HG03159 (cell line): ENCODE measurements at regions not wholly inside any gene's neighbourhood (a gene's known extent, or its start where the extent isn't known, plus 50 kb on each side); places are given as distances from the start of the nearest gene placed in this dataset.

Experiments used
- ATAC-seq: cut with Tn5 transposase; IDR thresholded peaks from one replicate; pipeline ENCODE4 v1.9.1; 2021; ENCODE audit warnings: mild to moderate bottlenecking, moderate library complexity; ENCODE audit not compliant: unreplicated experiment

DNA sequence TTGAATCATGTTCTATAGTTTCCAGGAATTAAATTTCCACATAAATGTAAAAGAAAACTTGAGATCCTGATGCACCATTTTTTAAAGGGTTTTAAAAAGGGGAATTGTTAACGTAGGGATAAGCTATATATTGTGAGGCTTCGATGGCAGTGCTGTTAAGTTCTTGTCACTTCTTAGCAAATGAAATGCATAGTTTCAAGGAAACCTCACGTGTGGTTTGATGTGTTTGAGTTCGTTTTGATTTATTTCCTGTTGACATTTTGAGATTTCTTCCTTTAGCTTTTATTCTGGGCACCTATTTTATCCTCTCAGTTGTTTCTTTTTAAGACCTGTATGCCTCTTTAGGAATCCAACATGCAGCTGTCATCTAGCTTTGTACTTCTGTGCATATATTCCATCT lies 301.0 kb downstream of the DOCK8 start:
- no peak for ATAC-seq

DNA sequence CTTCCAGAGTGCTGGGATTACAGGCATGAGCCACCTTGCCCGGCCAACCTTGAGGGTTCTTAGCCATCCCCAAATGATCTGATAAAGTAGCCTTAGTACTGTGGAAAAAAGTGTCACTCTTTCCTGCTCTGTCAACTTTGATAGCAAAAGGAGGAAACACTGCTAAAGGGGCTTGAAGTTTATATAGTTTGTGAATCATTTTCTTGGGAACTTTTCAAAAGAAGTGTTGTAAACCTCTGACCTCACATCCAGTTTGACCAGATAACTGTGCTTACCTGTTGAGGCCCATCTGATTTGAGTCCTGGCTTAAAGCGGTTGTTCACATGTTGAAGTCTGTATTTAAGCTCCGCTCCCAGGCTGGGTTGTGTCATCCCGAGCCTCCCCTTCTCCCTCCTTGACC lies 303.3 kb downstream of the DOCK8 start:
- ATAC-seq: no peak

DNA sequence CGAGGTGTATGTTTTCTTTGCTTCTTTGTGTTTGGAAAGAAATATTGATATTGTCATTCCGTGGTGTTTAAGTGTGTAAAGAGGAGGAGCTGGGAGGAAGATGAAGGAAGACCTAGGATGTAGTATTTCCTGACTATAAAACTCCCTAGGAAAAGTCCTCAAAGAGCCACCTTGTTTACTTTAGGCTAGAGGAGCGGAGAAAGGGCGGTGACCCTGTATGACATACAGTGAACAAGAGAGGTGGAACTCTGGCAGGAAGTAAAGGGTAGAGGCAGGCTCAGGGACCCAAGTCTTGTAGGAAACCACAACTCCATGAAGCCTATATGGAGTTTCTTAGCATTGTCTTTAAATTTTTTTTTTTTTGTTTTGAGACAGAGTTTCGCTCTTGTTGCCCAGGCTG lies 303.9 kb downstream of the DOCK8 start:
- no peak for ATAC-seq

DNA sequence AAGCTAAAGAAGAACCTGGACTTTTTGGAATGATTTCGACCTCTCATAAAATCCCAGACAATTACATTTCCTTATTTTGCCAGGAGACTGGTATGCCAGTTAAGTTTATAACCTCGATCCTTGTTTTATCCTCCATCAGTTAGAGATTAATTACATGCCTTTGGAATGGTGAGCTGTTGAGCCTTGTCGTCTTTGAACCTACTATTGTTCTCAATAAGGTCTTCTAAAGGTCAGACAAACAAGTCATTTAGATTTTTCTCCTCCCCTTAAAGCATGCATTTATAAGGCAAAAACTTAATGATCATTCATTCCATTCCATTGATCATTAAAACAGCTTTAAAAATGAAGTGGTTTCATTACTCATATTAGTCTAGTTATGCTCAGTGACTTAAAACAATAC lies 304.9 kb downstream of the DOCK8 start:
- ATAC-seq: no peak

DNA sequence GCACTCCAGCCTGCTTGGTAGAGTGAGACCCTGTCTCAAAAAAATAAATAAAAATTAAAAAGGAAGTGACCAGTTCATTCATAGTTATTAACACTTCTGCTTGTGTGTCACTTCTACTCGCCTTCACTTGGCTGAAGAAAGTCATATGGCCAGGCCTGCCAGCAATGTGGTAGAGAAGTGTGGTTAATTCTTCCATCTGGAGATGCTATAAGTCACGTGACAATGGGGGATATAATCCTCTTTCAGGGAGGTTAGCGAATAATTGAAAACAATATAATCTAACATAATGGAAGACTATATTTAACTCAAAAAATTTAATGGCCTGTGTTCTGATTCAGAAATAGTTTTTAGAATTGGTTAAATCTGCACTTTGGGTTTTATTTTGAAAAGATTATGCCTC lies 305.6 kb downstream of the DOCK8 start:
- no peak for ATAC-seq

DNA sequence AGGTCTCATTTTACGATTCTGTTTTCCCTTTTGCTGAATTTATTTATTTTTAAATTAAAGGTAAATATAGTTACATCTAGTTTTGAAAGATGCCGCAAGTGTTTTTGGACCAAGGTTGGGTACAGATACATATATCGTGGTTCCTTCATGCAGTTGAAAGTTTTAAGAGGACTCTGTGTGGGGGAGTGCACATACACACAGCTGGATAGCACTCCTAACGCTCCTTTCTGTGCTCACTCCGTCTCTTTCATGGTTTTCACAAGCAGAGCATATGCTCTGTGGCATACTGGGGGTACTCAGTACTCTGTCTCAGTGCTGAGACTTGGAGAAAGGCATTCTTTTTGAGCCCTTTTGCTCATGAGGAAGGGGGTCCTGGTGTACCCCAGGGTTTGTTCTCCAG lies 307.5 kb downstream of the DOCK8 start:
- no peak for ATAC-seq

DNA sequence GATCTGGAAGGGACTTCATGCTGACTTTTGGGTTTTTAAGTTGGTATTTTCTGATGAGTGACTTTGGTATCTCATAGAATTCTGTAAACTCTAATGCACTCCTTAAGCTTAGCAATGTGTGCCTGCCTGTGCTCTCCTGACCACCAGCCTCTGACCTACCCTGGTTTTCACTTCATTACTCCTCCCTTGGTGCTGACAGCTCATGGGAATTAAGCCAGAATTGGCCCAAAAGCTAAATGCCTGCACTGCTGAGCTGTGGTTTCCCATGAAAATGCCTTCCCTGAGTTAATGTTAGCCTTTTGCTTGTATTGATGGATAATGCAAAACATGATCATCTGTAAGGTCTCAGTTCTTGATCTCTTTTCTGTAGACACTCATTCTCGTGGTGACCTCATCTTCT lies 308.0 kb downstream of the DOCK8 start:
- ATAC-seq: no peak

DNA sequence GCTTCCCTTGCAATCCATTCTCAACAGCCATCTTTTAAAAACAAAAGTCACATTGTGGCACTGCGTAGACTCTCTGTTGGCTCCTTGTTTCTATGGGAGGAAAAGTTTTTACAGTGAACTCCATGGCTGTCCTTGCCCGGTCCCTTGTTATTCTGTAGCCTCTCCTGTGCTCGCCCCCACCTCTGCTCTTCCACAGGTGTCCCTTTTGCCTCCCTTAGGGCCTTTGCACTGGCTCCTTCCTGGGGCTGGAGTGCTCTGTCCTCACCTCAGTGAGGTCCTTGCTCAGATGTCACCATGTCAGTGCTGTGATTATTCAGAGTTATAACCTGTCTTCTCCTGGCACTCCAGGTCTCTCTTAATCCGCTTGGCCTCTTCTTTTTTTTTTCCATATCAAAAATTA lies 308.8 kb downstream of the DOCK8 start:
- ATAC-seq: no peak

DNA sequence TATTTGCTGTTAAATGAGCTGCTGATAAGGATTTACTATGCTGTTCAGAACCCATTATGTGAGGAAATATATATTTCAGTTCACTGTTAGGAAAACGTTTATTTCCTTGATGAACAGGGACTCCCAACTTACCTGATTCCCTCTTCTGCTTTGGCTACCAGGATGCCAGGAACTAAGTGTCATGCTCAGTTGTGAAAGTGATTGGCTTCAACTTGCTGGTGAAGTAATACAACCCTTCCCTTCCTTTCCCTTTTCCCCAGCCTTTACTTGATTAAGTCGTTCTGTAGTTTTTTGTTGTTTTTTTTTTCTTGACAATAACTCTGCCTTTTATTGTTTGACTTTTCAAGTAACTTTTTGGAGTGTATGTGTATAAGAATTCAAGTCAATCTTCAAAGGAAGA lies 309.3 kb downstream of the DOCK8 start:
- ATAC-seq: no peak

DNA sequence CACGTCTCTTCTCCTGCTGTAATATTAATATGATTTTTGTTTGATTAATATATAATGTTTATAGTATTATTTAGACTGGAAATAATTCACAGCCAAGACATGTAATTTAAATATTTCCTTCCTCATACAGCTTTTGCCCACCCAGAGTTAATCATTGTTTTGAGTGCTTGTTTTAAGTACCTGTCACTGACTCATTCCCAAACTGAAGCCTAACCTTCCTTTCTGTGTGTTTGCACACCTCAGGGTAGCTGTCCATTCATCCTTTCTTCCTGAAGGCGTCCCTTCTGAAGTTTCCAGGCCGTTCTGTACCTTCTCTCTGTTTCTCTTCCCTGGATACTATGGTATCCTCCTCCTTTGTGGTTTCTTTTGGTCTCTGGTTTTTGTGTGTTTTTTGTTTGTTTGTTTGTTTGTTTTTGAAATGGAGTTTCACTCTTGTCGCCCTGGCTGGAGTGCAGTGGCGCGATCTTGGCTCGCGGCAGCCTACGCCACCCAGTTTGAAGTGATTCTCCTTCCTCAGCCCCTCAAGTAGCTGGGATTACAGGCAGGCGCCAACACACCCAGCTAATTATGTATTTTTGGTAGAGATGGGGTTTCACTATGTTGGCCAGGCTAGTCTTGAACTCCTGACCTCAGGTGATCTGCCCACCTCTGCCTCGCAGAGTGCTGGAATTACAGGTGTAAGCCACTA lies 312.4 kb downstream of the DOCK8 start:
- ATAC-seq: peak; percentile 81

DNA sequence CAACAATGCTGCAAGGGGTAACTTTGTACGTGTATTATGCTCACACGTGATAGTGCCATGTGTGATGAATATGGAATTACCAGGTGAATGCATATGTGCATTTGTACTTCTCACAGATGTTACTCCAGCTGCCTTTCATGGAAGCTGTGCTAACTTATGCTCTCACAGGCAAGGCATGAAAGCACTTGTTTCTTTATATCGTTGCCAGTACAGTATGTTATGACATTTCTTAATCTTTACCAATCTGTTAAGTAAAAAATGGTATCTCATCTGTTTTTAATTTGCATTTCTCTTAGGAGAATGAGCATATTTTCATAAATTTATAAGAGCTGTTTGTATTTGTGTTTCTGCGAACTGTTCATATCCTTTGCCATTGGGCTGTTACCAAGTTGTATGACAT lies 311.8 kb upstream of the DMRT1 start:
- ATAC-seq: no peak

DNA sequence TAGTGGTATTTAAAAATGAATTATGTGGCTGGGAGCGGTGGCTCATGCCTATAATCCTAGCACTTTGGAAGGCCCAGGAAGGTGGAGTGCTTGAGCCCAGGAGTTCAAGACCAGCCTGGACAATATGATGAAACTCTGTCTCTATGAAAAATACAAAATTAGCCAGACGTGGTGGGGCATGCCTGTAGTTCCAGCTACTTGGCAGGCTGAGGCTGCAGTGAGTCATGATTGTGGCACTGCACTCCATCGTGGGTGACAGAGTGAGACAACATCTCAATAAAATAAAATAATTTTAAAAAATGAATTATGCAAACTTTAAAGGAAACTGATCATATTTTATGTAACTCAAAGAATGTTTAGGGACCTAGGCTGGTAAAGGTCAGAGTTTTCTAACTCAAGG lies 310.8 kb upstream of the DMRT1 start:
- ATAC-seq: no peak

DNA sequence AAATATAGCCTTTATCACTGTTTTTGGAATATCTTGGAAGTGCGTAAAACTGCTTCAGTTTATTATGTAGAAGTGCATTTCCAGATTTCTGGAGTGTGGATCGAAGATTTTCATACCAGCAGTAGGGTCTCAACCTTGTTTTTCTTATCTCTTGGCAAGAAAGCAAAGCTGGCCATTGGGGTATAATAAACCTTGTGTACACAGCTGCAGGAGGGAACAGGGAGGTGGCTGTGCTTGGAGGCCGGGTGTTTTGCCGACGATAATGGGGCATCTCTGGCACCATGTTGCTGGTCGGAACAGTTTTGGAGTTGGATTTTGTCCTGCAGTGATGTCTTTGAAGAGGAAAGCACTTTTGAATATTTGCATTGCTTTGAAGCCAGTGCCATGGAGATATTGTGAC lies 308.8 kb upstream of the DMRT1 start:
- no peak for ATAC-seq

DNA sequence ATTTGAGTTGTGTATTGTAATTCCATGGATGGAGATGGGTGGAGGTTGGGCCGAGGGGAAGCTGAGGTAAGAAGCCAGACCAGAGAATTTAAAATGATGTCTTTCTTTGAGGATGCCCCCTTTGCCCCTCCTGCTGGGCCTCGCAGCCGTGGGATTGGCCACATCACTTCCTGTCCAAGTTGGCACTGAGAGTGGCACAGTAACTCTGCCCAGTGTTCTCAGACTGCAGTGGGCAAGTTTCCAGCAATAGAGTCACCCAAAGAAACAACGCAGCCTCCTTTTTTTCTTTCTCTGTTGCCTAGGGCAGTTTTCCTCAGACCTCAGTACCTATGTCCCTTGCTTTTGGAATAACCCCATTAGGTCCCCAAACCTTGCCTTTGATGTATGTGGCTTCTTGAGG lies 306.6 kb upstream of the DMRT1 start:
- ATAC-seq: no peak

DNA sequence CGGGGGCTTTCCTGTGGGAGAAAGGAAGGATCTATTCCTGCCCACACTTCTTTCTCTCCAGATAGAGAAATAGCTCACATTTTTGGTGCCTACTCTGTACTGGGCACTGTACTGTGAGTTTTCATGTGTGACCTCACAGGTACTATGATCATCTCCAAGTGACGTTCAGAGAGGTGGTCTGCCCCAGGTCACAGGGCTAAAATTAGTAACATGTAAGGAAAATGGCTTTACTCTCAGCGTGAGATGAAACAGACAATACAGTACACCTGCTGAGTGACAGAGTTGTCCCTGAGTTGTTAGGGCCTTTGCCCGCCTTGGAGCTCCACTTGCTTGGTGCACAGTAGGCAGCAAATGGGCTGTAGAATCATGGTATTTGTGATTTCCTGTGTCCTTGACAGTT lies 306.1 kb upstream of the DMRT1 start:
- ATAC-seq: no peak

DNA sequence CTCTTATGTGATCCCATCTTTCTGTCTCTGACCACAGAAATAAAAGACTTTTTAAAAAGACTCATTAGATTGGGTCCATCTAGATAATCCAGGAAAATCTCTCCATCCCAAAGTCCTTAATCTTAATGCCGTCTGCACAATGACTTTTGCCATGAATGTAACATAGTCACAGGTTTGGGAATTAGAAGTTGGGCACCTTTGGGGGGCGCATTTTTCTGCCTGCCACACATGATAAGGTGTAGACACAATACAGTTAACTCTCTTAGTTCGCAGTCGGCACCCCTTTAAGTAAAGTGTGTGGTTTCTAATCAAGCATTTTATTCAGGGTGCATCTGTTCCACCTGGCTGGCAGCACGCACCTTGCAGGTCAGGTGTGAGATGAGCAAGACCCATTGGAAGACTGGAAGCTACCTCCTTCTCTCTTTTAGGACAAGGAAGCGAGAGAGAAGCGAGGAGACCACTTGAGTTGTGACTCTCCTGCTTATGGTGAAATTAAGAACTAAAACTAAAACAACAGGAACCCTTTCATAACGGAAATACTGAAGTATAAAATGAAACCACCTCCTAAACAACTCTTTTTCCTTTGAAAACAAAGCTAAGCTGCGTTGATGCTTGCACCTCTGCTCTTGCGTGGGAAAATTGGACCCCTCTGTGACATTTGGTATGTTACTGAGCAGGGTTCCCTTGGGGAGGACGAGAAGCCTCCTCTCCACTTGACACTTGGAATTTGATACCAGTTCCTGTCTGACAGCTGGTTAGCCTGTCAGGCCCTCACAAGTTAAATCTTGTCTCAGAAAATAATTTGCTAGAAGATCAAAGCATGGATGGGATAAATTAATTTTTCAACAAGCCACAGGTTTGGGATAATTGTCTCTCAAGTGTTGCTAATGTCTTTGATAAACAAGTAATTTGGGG lies 304.6 kb upstream of the DMRT1 start:
- ATAC-seq: no peak

DNA sequence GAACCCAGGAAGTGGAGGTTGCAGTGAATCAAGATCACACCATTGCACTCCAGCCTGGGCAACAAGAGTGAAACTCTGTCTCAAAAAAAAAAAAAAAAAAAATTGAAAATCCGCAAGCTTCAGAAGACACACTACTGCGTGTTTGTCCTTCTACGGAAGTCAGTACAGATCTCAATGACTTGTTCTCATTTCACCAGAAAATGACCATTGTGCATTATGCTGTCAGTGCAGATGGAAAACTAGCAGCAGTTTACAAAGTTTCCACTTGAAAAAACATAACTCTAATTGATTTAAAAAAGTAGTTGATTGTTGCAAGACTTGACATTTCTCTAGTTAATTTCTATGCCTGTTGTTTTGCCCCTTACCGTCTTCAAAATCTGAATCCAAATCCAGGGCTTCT lies 298.0 kb upstream of the DMRT1 start:
- no peak for ATAC-seq

DNA sequence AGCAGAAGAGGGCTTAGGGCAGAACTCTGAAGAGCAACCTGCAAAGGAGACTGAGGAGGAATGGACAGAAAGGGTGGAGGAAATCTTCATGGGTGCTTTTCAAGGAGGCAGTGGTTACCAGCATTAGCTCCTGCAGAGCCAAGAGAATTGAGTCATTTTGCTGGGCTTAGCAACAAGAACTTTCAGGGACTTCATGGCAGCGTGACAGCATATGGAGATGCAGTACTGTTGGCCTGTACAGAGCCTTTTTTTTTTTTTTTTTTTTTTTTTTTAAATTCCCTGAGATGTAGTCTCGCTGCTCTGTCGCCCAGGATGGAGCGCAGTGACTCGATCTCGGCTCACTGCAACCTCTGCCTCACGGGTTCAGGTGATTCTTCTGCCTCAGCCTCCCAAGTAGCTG lies 296.0 kb upstream of the DMRT1 start:
- no peak for ATAC-seq

DNA sequence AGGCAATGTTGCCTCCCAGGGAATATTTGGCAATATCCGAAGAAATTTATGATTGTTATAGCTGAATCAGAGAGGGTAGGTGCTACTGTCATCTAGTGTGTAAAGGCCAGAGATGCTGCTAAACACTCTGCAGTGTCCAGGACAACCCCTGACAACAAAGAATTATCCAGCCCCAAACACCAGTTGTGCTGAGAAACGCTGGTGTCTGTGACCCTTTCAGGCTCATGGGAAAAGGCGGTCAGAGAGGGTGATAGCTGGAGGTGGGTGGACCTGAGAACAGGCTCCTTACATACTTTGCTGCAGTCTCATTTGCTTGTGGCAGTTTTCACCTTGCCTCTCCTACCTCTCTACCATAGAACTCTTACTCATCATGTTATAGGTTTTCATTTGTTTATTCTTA lies 295.3 kb upstream of the DMRT1 start:
- ATAC-seq: no peak

DNA sequence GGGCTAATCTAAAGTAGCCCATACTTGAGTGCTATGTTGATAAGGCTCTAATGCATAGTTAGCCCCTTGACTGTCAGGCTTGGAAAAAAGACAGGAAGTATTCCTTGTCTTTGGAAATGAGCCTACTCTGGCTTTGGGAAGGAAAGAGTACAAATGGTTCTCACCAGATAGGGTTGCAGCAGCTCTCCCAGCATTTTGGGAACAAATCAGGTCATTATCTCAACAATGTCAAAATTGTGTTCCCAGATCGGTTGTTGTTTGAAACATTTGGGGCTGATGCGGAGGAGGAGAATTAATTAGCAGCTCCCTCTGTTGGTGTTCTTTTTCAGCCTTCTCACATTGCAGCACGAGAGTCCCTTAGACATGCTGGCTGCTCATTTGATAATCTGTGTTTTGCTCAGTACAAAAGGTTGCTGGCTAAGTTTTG lies 294.7 kb upstream of the DMRT1 start:
- ATAC-seq: no peak

DNA sequence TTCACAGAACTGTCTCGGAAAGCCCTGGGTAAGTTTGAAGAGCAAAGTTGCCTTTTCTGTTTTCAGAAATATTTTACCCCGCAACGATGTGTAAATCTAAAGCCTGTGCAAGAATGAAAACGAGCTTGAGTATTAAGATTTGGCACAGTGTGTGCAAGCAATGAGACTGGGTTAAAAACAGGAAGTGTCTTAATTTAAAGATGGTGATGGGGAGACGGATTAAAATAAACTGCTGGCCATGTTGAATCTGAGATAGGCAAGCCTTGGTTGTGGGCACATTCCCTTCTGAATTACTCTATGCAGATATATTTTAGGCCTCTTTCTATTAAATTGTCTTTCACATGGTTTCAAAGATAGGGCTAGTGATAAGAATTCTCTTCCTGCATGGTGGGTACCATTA lies 294.2 kb upstream of the DMRT1 start:
- ATAC-seq: no peak

DNA sequence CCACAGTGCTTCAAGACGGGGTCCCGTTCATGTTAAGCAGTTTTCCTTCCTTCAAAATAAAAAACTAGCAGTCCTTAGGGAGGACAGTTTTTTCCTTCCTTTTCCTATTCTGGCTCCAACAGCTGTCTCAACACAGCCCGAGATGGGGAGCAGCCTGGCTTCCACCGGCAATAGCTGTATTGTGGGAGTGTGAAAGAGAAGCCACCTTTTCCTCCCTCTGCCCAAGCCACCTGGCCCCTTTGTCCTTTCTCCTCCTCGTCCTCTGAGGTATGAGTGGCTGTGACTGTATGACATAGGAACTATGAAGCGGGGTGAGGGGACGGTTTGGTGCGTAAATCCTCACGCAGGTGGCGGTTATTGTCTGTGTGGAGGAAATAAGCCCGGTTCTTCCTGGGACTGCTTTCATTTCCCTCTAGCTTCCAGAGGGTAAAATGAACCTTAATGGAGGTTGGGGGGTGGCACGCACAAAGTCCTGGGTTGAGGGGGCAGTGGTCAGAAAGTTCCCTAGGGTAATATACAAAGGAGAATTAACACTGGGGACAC lies 292.0 kb upstream of the DMRT1 start:
- no peak for ATAC-seq
